GM08714 (cell line): ENCODE measurements at regions not wholly inside any gene's neighbourhood (a gene's known extent, or its start where the extent isn't known, plus 50 kb on each side); places are given as distances from the start of the nearest gene placed in this dataset.

Experiments used
- H3K4me3 ChIP-seq: fragments of 200-500 bp; sonication (Bioruptor generic); 2 replicates; pipeline ENCODE4 v1.5.1; 2014; ENCODE audit warnings: mild to moderate bottlenecking, low read length, inconsistent platforms
- ZNF274 ChIP-seq: IDR thresholded peaks from 2 replicates; pipeline ENCODE4 v1.6.1; 2012; ENCODE audit warnings: mild to moderate bottlenecking, low read depth, low read length

DNA sequence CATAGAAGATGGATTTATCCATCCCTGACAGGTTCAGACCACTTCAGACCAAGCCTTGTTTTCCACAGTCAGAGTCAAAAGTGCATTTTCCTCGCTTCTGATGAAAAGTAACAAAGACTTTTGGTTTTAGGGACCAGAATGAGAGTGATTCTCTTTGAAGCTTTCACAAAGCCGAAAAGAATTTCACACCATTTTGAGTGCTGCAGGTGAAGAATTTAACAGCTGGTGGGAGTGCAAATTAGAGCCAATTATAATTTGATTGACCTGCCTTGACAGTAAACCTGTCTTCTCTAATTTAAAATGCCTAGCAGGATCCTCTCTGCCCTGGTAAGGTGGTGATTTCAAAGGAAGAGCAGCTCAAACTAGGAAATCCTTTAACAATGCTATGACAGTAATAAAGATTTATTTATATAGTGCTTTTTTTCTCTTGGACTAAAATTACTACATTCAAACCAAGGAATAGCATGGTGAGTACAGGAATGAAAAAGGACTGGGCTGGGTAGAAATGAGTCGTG is 241.6 kb downstream of the HRH4 start:
- no peak for TF ChIP-seq ZNF274
- H3K4me3 ChIP-seq, result no peak overlapping the region

DNA sequence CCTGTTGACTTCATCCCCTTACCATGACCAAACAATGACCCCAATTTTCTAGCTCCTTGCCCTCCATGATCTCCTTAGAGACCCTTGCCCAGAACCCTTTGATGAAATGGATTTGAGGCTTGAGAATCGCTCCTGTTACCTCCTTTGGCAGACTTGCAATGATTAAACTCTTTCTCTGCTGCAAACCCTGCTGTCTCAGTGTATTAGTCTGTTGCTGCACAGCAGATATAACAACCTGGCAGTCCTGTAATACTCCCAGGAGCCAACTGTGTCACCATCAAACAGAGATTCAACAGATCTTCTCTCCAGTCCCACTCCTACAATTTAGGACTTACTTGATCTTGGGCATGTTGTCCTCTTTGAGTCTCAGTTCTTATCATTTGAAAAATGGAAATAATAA is 242.9 kb downstream of the HRH4 start:
- no peak for TF ChIP-seq ZNF274
- H3K4me3 ChIP-seq, result no peak overlapping the region

GRCh38 chr18:24704946-24705630 is 244.7 kb downstream of the HRH4 start:
- no peak overlapping the region for H3K4me3 ChIP-seq
- TF ChIP-seq ZNF274, result no peak

- no peak for TF ChIP-seq ZNF274
- no peak overlapping the region for H3K4me3 ChIP-seq
Observed at GRCh38 chr18:24710474-24710873, 250.0 kb downstream of the HRH4 start.

DNA sequence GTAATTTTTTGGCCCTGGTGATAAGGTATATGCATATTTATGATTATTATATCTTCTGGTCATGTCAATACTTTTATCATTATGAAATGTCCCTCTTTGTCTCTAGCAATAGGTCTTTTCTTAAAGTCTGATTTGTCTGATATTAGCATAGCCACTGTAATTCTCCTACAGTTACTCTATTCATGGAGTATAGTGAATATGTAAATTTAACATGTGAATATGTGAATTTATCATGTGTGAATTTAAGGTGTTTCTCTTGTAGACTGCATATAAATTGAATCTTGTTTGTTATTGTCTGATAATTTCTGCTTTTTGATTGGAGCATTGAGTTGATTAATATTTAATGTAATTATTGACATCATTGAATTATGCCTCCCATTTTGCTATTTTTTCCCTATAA is 259.4 kb downstream of the HRH4 start:
- no peak for TF ChIP-seq ZNF274
- no peak overlapping the region for H3K4me3 ChIP-seq

GRCh38 chr18:24721388-24721787 is 261.0 kb downstream of the HRH4 start:
- H3K4me3 ChIP-seq, result no peak overlapping the region
- no peak for TF ChIP-seq ZNF274

- TF ChIP-seq ZNF274, result no peak
Observed at GRCh38 chr18:24725644-24726415, 265.4 kb downstream of the HRH4 start.

DNA sequence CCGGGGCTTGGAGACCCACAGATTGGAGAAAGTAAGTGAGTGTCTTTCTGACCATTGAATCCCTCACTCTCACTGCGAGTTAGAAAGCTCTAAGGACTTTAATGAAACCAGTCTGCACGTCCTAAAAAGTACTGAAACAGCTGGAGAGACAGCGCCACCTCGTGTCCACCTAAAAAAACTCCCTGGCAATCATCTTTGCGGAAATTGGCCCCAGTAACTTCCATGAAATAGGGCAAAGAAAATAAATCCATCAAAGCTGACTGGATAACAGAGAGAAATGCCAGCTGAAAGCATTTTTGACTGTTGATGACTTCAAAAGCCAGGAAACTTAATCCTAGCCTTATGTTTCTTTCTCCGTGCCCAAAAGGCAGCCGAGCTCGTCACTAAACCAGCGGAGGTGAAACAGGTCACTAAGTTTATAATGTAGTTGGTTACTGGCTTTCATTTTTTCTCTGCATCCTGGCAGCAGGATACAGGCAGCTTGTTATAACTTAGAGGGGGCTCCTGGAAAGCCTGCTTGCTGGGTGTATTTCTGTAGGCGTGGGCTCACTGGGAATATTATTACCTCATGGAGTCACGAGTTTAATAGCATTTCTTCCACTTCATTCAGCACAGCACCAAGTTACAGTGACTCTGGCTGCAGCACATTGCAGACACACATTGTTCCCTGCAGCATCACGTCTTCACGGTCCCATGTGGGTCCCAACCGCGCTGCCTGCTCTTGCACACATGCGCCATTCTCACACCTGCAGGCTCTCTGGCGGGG is 266.5 kb downstream of the HRH4 start:
- H3K4me3 ChIP-seq, result no peak overlapping the region
- no peak for TF ChIP-seq ZNF274

More at GRCh38 chr18:24725644-24726415, 265.4 kb downstream of the HRH4 start:
- no peak overlapping the region for H3K4me3 ChIP-seq

- no peak overlapping the region for H3K4me3 ChIP-seq
- no peak for TF ChIP-seq ZNF274
Observed at GRCh38 chr18:24727685-24728084, 267.2 kb downstream of the HRH4 start.

GRCh38 chr18:24731158-24731557 is 270.7 kb downstream of the HRH4 start:
- H3K4me3 ChIP-seq, result no peak overlapping the region
- no peak for TF ChIP-seq ZNF274

- TF ChIP-seq ZNF274, result no peak
- no peak overlapping the region for H3K4me3 ChIP-seq
Observed at GRCh38 chr18:24731981-24732380, 271.5 kb downstream of the HRH4 start.

DNA sequence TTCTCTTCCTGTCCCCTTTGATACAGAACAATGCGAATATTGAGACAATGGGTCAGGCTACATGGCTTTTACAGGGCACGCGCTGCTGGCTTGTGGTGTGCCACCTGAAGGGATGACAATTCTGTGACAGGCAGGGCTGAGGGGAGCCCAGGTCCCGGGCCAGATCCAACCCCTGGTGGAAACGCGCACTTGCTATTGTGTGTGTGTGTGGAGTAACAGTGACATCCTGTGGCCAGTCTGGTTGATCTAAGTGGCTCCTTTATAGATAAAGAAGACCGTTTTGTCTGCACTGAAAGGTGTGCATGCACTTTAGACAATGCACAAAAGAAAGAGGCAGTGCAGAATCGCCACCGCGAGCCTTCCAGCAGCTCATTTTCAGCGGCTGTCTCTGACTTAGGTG is 273.6 kb downstream of the HRH4 start:
- TF ChIP-seq ZNF274, result no peak
- no peak overlapping the region for H3K4me3 ChIP-seq

DNA sequence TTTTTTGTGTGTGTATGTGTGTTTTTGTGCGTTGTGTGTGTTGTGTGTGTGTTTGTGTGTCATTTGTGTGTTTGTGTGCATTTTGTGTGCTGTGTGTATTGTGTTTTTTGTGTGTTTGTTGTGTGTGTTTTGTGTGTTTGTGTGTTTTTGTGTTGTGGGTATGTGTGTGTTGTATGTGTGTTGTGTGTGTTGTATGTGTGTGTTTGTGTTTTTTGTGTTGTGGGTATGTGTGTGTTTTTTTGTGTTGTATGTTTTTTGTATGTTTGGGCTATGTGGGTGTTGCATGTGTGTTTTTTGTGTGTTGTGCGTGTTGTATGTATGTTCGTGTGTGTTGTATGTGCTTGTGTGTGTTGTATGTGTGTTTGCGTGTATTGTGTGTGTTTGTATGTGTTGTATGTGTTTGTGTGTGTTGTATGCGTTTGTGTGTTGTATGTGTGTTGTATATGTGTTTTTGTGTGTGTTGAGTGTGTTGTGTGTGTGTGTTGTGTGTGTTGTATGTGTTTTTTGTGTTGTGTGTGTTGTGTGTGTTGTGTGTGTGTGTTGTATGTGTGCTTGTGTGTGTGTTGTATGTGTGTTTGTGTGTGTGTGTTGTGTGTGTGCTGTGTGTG is 275.3 kb downstream of the HRH4 start:
- no peak overlapping the region for H3K4me3 ChIP-seq
- TF ChIP-seq ZNF274, result no peak
